Adipose tissue (tissue), 3 donors: ENCODE measurements at regions not wholly inside any gene's neighbourhood (a gene's known extent, or its start where the extent isn't known, plus 50 kb on each side); places are given as distances from the start of the nearest gene placed in this dataset.
"Not testable (repeated sequence)": the region's sequence is repeated elsewhere in the genome, so short reads cannot be mapped to it uniquely, and the experiment has no call there.

Experiments used
- H3K27ac ChIP-seq: one replicate; pipeline ENCODE4 v1.5.1; 2013; ENCODE audit warnings: low read depth, low read length
- WGBS, 3 donors: extraction: QIAGEN DNeasy Blood & Tissue Kit; methylation state at CpG; one replicate each; pipeline ENCODE4 v1.1.7; 2013; 5-methylcytosine and 5-hydroxymethylcytosine counted together
- donor health status: healthy with polysubstance abuse.
- donor health status: Bipolar disorder and iron deficiency.
- donor health status: healthy.

GRCh38 chr13:80530191-80530590, 189.3 kb upstream of the SPRY2 start:
- H3K27ac ChIP-seq = no peak overlapping the region
- 62 to 72% (median 71%) methylated on average over 4 of the region's 4 CpGs for WGBS, 3 donors

- H3K27ac ChIP-seq = no peak overlapping the region
- WGBS, 3 donors = 76 to 88% (median 79%) methylated on average over 3 of the region's 3 CpGs
Measured at GRCh38 chr13:80529734-80530133, 188.8 kb upstream of the SPRY2 start.

GRCh38 chr13:80528733-80529132, 187.8 kb upstream of the SPRY2 start:
- H3K27ac ChIP-seq = no peak overlapping the region
- WGBS, 3 donors = 92 to 93% (median 92%) methylated on average over 3 of the region's 3 CpGs

GRCh38 chr13:80527400-80527799, 186.5 kb upstream of the SPRY2 start:
- 83 to 93% (median 93%) methylated on average over 2 of the region's 2 CpGs for WGBS, 3 donors
- no peak overlapping the region for H3K27ac ChIP-seq

GRCh38 chr13:80524447-80525215, 183.7 kb upstream of the SPRY2 start:
- H3K27ac ChIP-seq = no peak overlapping the region
- 79 to 94% (median 91%) methylated on average over 4 of the region's 4 CpGs for WGBS, 3 donors

GRCh38 chr13:80523134-80523533, 182.2 kb upstream of the SPRY2 start:
- 81 to 88% (median 87%) methylated on average over 1 of the region's 1 CpG for WGBS, 3 donors

GRCh38 chr13:80522463-80522862, 181.5 kb upstream of the SPRY2 start:
- not testable (repeated sequence) for H3K27ac ChIP-seq
- 58 to 75% (median 69%) methylated on average over 1 of the region's 1 CpG for WGBS, 3 donors

More at GRCh38 chr13:80523134-80523533, 182.2 kb upstream of the SPRY2 start:
- no peak overlapping the region for H3K27ac ChIP-seq

- H3K27ac ChIP-seq = no peak overlapping the region
- 89 to 97% (median 96%) methylated on average over 8 of the region's 8 CpGs for WGBS, 3 donors
Measured at GRCh38 chr13:80516818-80517348, 176.0 kb upstream of the SPRY2 start.

- WGBS, 3 donors = 87 to 97% (median 96%) methylated on average over 4 of the region's 4 CpGs
- H3K27ac ChIP-seq = no peak overlapping the region
Measured at GRCh38 chr13:80515296-80515695, 174.4 kb upstream of the SPRY2 start.

- whole genome bisulfite sequencing, 3 donors = 78 to 100% (median 93%) methylated on average over 1 of the region's 1 CpG
- no peak overlapping the region for H3K27ac ChIP-seq
Measured at GRCh38 chr13:80513196-80513595, 172.3 kb upstream of the SPRY2 start.

GRCh38 chr13:80510686-80511085, 169.8 kb upstream of the SPRY2 start:
- WGBS, 3 donors = 73 to 77% (median 74%) methylated on average over 2 of the region's 2 CpGs
- H3K27ac ChIP-seq = no peak overlapping the region

GRCh38 chr13:80509264-80509663, 168.3 kb upstream of the SPRY2 start:
- WGBS, 3 donors = 91 to 94% (median 94%) methylated on average over 5 of the region's 5 CpGs
- no peak overlapping the region for H3K27ac ChIP-seq

- WGBS, 3 donors = 85 to 90% (median 86%) methylated on average over 1 of the region's 1 CpG
- no peak overlapping the region for H3K27ac ChIP-seq
Measured at GRCh38 chr13:80508031-80508430, 167.1 kb upstream of the SPRY2 start.

GRCh38 chr13:80504453-80504852, 163.5 kb upstream of the SPRY2 start:
- WGBS, 3 donors = 40 to 56% (median 55%) methylated on average over 4 of the region's 4 CpGs
- no peak overlapping the region for H3K27ac ChIP-seq

GRCh38 chr13:80502359-80502758, 161.4 kb upstream of the SPRY2 start:
- no peak overlapping the region for H3K27ac ChIP-seq

GRCh38 chr13:80501556-80501955, 160.6 kb upstream of the SPRY2 start:
- WGBS, 3 donors = 79 to 97% (median 82%) methylated on average over 3 of the region's 3 CpGs
- no peak overlapping the region for H3K27ac ChIP-seq

GRCh38 chr13:80499536-80500290, 158.8 kb upstream of the SPRY2 start:
- WGBS, 3 donors = 78 to 91% (median 90%) methylated on average over 4 of the region's 4 CpGs
- no peak overlapping the region for H3K27ac ChIP-seq

GRCh38 chr13:80498433-80498832, 157.5 kb upstream of the SPRY2 start:
- WGBS, 3 donors = 82 to 91% (median 87%) methylated on average over 3 of the region's 3 CpGs
- no peak overlapping the region for H3K27ac ChIP-seq

- H3K27ac ChIP-seq = no peak overlapping the region
- 89 to 93% (median 92%) methylated on average over 3 of the region's 3 CpGs for WGBS, 3 donors
Measured at GRCh38 chr13:80497978-80498377, 157.1 kb upstream of the SPRY2 start.
